SHP77 (cell line): ENCODE measurements at regions not wholly inside any gene's neighbourhood (a gene's known extent, or its start where the extent isn't known, plus 50 kb on each side); places are given as distances from the start of the nearest gene placed in this dataset.

Source experiments
- DNase-seq, 2 experiments: peaks; one replicate each; lab custom pipeline; 2025; lab: John Stamatoyannopoulos, UW

GRCh38 chr7:52705768-52706167 is 329.7 kb upstream of the POM121L12 start:
- no peak for DNase-seq

DNA sequence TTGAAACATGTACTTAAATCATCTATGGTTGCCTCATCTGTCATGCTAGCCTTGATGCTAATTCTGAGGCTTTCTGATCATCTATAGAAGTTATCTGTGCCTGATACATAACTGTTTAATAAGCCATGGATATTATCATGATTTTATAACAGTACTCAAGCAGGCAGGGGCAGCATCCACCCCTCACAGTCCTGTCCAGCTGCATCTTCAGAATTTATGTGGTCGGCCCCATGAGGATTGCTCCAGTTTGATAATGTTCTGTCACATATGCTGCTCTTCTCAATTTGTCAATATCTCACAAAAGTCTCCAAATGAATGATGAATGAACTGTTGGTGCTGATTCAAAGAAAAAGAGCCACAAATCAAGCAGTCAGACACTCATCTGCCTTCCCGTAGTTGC is 335.1 kb upstream of the POM121L12 start:
- no peak for DNase-seq

- DNase-seq: no peak
Measured at GRCh38 chr7:52695973-52696595, 339.3 kb upstream of the POM121L12 start.

GRCh38 chr7:52691257-52691656 is 344.2 kb upstream of the POM121L12 start:
- no peak for DNase-seq

DNA sequence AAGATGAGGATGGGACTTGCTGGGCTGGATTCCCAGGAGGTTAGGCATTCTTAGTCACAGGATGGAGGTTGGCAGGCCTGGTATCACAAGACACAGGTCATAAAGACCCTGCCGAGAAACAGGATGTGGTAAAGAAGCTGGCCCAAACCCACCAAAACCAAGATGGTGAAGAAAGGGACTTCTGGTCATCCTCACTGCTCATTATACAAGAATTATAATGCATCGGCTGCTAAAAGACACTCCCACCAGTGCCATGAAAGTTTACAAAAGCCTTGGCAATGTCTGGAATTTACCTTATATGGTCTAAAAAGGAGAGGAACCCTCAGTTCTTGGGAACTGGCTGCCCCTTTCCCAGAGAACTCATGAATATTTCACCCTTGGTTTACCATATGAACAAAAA is 345.5 kb upstream of the POM121L12 start:
- DNase-seq: no peak

GRCh38 chr7:52685333-52685732 is 350.1 kb upstream of the POM121L12 start:
- no peak for DNase-seq

GRCh38 chr7:52684388-52684787 is 351.0 kb upstream of the POM121L12 start:
- DNase-seq: no peak

DNA sequence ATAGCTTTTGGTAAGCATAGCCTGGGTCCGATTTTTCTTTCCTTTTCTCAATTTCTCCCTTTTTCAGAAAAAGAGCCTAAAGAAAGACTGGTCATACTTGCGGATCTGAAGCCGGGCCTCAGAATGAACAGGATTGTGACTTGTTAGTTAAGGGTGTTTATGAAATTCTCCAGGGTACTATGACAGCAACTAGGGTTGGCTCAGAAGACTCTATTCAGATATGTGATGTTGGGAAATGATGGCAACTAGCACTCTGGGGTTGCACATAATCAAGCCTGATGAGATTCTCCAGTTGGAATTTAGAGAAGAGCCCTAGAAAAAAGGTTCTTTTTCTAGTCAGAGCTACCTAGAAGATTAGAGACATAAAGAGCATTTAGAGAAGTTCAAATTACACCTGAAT is 352.4 kb upstream of the POM121L12 start:
- no peak for DNase-seq

GRCh38 chr7:52670608-52671225 is 364.7 kb upstream of the POM121L12 start:
- DNase-seq: no peak

DNA sequence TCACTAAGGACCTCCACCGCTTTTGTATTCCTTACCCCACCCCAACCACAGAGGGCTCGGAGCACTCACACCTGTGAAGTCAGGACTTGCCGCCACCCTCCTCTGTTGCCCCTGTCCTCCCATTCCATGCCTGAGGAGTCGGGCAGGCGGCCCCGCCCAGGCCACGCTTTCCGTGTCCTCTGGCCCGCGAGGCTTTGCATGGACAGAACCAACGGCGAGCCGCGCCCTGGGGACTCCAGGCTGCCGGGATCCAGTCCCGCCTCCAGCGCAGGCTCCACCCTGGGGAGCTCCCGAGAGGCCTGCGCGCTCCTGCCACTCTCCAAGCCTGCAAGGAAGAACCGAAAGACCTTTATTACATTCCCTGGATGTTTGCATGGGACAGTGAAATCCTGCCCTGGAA is 366.4 kb upstream of the POM121L12 start:
- no peak for DNase-seq

- DNase-seq: no peak
Measured at GRCh38 chr7:52668435-52668834, 367.0 kb upstream of the POM121L12 start.

- no peak for DNase-seq
Measured at GRCh38 chr7:52659178-52659577, 376.3 kb upstream of the POM121L12 start.

DNA sequence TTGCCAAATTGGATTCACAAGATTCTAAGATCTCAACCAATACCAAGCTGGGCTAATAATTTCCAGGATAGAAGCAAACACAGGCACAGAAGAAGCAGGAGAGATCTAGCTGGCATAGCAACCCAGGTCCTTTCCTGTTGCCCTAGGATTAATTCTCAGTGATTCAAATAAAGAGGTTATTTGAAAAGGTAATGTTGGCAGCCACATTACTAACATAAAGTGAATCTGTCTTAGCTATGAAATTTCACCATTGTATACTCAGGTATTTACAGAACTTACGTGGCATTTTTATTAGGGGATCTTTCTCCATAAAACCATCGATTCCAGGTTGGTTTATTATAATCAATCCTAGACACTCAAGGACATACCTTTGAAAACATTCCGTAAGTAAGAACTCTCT is 379.3 kb upstream of the POM121L12 start:
- DNase-seq: no peak

DNA sequence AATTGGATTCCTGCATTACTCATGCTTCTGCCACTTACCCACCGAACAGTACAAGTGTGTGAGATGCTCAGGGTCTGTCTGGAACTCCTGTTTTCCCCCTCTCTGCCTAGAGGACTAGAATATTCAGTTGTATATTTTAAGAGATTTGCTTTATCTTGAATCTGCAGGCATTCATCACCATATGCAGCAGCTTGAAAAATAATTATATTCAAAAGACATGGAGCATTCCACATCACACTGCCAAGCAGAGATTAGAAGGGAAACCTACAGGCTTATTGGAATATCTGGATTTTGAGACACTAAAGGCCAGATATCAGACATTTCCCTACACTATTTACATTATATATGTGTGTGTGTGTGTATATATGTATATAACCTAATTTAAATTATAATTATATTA is 382.8 kb upstream of the POM121L12 start:
- no peak for DNase-seq

DNA sequence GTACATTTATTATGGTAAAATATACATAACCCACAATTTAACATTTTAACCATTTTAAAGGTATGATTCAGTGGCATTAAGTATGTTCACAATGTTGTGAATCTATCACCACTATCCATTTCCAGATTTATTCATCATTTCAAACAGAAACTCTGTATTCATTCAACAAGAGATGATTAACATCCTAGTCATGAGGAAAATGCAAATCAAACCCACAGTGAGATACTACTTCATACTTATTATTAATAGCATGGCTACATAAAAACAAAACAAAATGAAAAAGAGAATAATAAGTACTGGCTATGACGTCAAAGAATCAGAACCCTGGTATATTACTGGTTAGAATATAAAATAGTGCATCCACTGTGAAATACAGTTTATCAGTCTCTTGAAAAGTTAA is 386.6 kb upstream of the POM121L12 start:
- DNase-seq: no peak

DNA sequence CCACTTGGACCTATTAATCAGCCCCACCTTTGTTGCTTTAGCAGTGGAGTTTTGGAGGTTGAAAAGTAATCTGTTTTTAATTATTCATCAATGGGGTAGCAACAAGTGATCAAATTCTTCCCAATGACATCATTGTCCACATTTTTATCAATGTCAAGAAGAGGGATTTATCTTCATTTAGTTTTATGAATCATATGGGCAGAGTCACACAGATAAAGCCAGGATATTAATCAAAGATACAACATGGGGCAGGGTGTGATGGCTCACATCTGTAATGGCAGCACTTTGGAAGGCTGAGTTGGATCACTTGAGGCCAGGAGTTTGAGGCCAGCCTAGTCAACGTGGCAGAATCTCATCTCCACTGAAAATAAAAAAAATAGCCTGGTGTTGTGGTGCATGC is 388.4 kb upstream of the POM121L12 start:
- DNase-seq: no peak

GRCh38 chr7:52639981-52640380 is 395.5 kb upstream of the POM121L12 start:
- DNase-seq: no peak

DNA sequence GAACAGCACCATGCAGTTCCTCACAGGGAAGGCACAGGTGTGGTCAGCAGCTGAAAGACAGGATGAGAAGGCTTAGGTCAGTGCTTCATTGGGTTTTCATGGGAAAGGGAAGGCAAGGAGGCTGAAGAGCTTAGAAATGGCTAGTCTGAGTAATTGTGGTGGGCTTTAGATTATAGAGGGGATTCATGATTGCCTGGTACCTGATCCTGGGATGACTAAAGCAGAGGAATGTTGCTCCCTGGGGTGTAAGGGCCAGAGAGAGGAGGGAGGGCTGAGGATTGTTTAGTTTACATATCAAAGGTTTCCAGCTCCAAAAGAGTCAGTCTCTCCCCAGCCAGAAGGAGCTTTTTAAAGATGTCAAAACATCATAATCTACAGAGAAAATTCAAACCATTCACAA is 396.3 kb upstream of the POM121L12 start:
- DNase-seq: no peak

- DNase-seq: no peak
Measured at GRCh38 chr7:52635021-52635420, 400.4 kb upstream of the POM121L12 start.

- DNase-seq: no peak
Measured at GRCh38 chr7:52620849-52621248, 414.6 kb upstream of the POM121L12 start.

GRCh38 chr7:52616552-52616951 is 418.9 kb upstream of the POM121L12 start:
- no peak for DNase-seq

DNA sequence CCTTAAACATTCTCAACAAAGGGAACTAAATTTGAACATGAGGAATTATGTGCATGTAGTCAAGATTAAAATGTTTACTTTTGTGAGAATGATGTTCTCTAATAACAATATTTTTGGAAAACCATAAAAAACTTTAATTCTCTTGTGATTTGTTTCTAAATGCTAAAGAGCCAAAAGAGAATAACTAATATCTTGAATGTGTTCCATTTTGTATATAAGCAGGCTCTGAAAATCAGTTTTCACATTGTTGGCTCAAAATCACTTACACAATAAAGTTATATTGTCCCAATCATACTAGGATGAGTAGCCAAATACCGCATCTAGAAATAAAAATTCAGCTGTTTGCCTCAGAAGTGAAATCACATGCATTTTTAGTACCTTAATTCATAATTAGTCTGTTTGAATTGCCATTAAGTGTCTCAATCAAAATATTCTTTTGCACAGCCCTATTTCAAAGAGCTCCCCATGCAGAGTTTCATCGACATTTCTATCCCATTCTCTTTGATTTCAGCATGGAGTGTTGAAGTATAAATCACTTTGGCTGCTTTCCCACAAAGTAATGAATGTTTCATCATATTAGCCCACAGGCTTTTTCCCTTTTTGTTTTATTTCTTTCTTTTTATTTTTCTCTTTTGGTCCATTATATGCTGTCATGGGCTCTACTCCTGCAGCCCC is 420.3 kb upstream of the POM121L12 start:
- no peak for DNase-seq

- no peak for DNase-seq
Measured at GRCh38 chr7:52609511-52609910, 425.9 kb upstream of the POM121L12 start.

DNA sequence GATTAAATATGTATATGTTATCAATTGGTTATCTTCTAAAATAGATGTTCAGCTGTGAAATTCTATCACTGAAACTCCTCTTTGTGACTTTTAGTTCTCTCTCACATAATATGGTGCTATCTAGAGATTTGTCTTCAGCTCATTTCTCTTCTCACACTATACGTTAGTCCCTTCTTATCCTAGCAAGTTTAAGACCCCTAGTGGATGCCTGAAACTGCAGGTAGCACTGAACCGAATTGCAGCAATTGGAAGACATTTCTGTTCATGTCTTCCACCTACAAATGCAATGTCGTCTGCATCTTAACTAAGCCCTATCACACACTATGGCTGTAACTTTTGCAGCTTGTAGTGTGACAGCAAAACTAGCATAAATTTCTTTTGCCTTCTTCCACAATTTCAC is 442.7 kb upstream of the POM121L12 start:
- DNase-seq: no peak
